GM18951 (cell line): ENCODE measurements at regions not wholly inside any gene's neighbourhood (a gene's known extent, or its start where the extent isn't known, plus 50 kb on each side); places are given as distances from the start of the nearest gene placed in this dataset.
"Not testable (repeated sequence)": the region's sequence is repeated elsewhere in the genome, so short reads cannot be mapped to it uniquely, and the experiment has no call there.

Experiments
- POLR2A ChIP-seq: IDR thresholded peaks from 4 replicates; pipeline ENCODE4 v1.6.1; 2011; ENCODE audit warnings: mild to moderate bottlenecking; ENCODE audit not compliant: insufficient read length, insufficient read depth; ENCODE audit errors: extremely low read depth
- in situ Hi-C: fragments of 300-500 bp; cut with MboI; formaldehyde crosslinking; loops from one replicate; pipeline ENCODE4 v1.12.0; 2022; ENCODE audit warnings: low sequenced_read_pairs, mixed read lengths, inconsistent platforms; ENCODE audit not compliant: unreplicated experiment

DNA sequence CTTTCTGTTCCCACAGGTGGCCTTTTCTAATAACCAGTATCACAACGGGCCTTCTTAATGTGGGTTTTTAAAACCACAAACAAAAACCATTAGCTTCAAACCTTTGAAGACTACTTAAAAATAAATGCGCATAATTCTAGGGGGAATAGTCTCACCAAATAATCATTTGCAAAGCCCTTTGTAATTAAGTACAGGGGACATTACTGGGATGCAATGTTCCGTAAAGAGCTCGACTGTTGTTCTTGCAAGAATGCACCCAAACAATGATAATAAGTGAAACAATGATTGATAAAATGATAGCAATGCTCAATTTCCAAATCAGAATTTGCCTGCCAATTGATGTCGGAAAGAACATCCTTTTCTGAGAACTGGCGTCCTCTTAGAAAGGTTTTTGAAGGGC is 589.1 kb upstream of the ADARB2 start:
- in situ Hi-C loops: no loop called here
- no peak for TF ChIP-seq POLR2A

DNA sequence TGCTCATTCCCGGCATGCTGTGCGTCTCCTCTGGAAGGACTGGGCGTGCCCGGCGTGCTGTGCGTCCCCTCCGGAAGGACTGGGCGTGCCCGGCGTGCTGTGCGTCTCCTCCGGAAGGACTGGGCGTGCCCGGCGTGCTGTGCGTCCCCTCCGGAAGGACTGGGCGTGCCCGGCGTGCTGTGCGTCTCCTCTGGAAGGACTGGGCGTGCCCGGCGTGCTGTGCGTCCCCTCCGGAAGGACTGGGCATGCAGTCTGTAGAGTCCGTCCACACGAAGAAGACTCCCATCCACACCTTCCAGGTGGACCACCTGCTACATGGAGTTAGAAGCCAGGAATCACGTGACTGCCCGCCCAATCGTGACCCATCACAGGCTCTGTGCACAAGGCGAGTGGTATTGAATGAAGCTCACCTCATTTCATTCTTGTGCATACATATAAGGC is 577.7 kb upstream of the ADARB2 start:
- in situ Hi-C loops: not testable (repeated sequence)

- in situ Hi-C loops: no loop called here
- no peak for TF ChIP-seq POLR2A
These were observed 568.8 kb upstream of the ADARB2 start for GRCh38 chr10:2306081-2306480.

DNA sequence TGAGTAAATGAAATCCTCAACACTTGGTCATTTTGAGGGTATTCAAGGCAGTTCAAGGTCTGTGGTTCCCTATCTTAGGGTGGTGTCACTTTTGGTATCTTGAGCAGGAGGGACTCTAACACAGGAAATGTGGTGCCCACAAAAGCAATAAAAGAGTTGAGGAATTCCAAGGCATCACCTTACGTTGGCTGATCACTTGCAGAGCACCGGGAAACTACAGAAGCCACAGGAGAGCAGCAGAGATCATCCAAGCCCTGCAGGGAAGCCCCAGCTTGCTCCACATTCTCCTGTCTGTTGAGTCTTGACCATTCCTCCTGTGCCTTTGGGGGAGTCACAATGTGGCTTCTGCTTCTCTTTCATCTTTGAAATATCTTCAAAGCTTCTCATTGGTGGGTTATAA is 565.8 kb upstream of the ADARB2 start:
- in situ Hi-C loops: no loop called here
- no peak for TF ChIP-seq POLR2A

GRCh38 chr10:2301227-2301626 is 563.9 kb upstream of the ADARB2 start:
- in situ Hi-C loops: no loop called here
- no peak for TF ChIP-seq POLR2A

DNA sequence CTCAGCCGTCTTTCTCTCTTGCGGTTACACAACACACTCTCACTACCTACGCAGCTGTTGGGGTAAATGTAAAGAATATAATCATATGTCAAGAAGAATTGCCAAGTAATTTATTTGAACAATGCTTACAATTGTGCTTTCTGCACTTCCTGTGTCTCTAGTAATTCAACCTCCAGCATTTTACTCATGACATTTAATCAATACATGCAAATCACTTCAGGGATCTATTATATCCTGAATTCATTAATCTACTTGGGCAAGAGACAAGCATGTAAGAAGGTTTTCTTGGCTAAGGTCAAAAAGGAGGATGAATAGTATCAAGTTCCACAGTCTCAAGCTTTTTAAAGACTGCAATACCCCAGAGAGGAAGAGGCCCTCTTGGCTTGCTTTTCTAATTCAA is 562.9 kb upstream of the ADARB2 start:
- no peak for TF ChIP-seq POLR2A
- in situ Hi-C loops: no loop called here

GRCh38 chr10:2296179-2296891 is 559.0 kb upstream of the ADARB2 start:
- in situ Hi-C loops: no loop called here
- no peak for TF ChIP-seq POLR2A

- in situ Hi-C loops: no loop called here
- TF ChIP-seq POLR2A: no peak
These were observed 557.4 kb upstream of the ADARB2 start for GRCh38 chr10:2294739-2295138.

DNA sequence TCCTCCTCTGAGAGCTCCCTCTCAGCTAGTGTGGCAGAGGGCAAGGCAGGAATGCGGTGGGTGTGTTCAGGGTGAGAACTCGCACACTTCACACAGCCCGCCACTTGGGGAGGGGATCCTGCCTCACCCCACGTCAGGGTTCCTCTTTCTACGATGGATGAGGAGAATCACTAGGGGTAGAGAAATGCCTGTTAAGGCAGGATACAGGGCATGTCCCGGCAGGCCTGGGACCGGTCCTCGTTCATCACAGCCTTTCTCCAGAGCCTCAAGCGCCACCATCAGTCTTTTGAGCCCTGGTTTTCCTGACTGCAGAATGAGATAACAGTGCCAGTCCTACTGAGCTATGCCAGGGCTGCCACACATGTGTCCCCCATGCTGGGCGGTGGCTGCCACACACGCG is 546.7 kb upstream of the ADARB2 start:
- TF ChIP-seq POLR2A: no peak
- in situ Hi-C loops: no loop called here

DNA sequence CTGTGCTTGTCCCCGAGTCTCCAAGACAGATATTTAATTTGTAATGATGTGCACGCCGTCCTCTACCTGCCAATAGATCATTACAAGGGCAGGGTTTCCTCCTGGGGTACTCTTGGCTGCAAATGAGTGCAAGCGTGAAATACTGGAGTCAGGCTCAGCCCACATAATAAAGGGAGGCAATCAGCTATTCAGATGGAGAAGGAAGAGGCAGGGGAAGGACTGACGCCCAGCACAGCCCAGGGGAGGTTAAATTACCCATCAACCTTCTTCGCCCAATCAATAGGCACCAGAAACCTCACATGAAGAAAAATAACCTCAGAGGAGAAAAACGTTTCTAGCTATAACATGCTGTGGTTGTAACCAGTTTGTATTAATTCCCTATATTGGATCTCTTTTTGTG is 544.9 kb upstream of the ADARB2 start:
- in situ Hi-C loops: no loop called here
- TF ChIP-seq POLR2A: no peak

- TF ChIP-seq POLR2A: no peak
- in situ Hi-C loops: no loop called here
These were observed 543.5 kb upstream of the ADARB2 start for GRCh38 chr10:2280713-2281300.

DNA sequence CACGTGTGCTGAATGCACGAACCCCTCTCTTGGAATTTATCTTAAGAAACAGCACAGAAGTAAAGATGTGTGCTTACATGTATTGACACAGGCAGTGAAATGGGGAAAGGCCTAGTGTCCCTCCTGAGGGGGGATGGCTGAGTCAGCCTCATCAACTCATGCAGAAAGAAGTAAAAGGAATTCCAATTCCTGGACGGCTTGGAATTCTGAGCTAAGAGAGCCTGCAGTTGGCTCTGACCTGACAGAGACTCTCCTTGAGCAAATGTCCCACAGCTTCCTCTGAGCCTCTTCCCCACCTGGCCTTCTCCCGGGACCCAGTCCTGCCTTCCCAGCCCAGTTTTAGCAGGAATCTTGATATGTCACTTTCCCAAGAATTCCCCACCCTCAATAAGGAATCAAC is 542.4 kb upstream of the ADARB2 start:
- in situ Hi-C loops: no loop called here
- no peak for TF ChIP-seq POLR2A

- TF ChIP-seq POLR2A: no peak
- in situ Hi-C loops: no loop called here
These were observed 541.0 kb upstream of the ADARB2 start for GRCh38 chr10:2278363-2278762.

GRCh38 chr10:2263561-2263960 is 526.2 kb upstream of the ADARB2 start:
- in situ Hi-C loops: no loop called here
- no peak for TF ChIP-seq POLR2A
